BLaER1 treated with 17β-estradiol and CSF1 and Interleukin-3, amounts not matched to agents 10 nM and 100 nM (cell line): ENCODE measurements at regions not wholly inside any gene's neighbourhood (a gene's known extent, or its start where the extent isn't known, plus 50 kb on each side); places are given as distances from the start of the nearest gene placed in this dataset.
"Not testable (repeated sequence)": the region's sequence is repeated elsewhere in the genome, so short reads cannot be mapped to it uniquely, and the experiment has no call there.

Experiments used
- H3K27ac ChIP-seq, 11 experiments: shearing (Covaris generic); formaldehyde crosslinking; 2 replicates each; pipeline ENCODE4 v1.8.1; 2022
- H3K27me3 ChIP-seq, 11 experiments: shearing (Covaris generic); formaldehyde crosslinking; 2 replicates each; pipeline ENCODE4 v1.8.1; 2022
- H3K36me3 ChIP-seq, 11 experiments: shearing (Covaris generic); formaldehyde crosslinking; 2 replicates each; pipeline ENCODE4 v1.8.1; 2022
- H3K4me1 ChIP-seq, 10 experiments: shearing (Covaris generic); formaldehyde crosslinking; 2 replicates each; pipeline ENCODE4 v1.8.1; 2022
- H3K4me2 ChIP-seq, 11 experiments: shearing (Covaris generic); formaldehyde crosslinking; 2 replicates each; pipeline ENCODE4 v1.8.1; 2022
- H3K4me3 ChIP-seq, 10 experiments: shearing (Covaris generic); formaldehyde crosslinking; 2 replicates each; pipeline ENCODE4 v1.8.1; 2022
- H3K9ac ChIP-seq, 11 experiments: shearing (Covaris generic); formaldehyde crosslinking; 2 replicates each; pipeline ENCODE4 v1.8.1; 2022
- H3K9me3 ChIP-seq, 11 experiments: shearing (Covaris generic); formaldehyde crosslinking; replicated peaks in 1 of 11; 2 replicates each; pipeline ENCODE4 v1.8.1; 2022
- H4K20me1 ChIP-seq, 11 experiments: shearing (Covaris generic); formaldehyde crosslinking; 2 replicates each; pipeline ENCODE4 v1.8.1; 2022
- Cebpa-rat ChIP-seq, 11 experiments: shearing (Covaris generic); IDR thresholded peaks; 2 replicates each; pipeline ENCODE4 v1.8.1; 2022

DNA sequence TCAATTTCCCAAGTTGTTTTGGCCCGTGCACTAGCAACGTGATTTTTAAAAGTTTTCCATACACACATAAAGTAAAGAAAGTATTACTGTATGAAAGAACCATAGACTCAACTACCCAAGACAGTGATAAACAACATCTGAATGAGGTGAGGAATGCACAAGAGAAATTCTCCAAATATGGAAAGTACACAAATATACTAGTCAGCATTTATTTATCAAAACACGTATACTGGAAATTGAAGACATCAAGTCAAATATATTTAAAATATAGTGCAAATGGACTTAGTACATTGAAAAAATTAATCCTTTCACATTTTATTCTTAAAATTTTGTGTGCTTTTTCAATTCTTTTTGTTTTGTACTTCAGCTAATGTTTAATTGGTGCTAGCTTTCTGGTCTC is 143.6 kb downstream of the ARL4A start:
- no peaks in the 10 kb centered on the region for H4K20me1 ChIP-seq
- H3K9ac ChIP-seq, result no peak overlapping the region
- no peak overlapping the region for H3K27ac ChIP-seq
- H3K9me3 ChIP-seq, result peaks cover 17 to 26% (median 21%) of the 10 kb centered on the region in 11 experiments
- H3K4me3 ChIP-seq, result no peak overlapping the region
- H3K36me3 ChIP-seq, result no peaks in the 10 kb centered on the region
- no peaks in the 10 kb centered on the region for H3K27me3 ChIP-seq
- no peak overlapping the region for H3K4me2 ChIP-seq
- no peak for TF ChIP-seq Cebpa-rat (IDR thresholded peaks at IDR 0.05)
- no peaks in the 10 kb centered on the region; a peak in 1 of 20 replicates for H3K4me1 ChIP-seq

DNA sequence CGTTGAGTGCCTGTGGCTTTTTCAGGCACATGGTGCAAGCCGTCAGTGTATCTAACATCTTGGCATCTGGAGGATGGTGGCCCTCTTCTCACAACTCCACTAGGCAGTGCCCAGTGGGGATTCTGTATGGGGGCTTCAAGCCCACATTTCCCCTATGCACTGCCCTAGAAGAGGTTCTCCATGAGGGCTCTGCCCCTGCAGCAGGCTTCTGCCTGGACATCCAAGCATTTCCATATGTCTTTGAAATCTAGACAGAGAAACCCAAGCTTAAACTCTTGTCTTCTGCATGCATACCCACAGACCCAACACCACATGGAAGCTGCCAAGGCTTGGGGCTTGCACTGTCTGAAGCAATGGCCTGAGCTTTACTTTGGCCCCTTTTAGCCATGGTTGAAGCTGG is 146.4 kb downstream of the ARL4A start:
- Histone ChIP-seq H4K20me1 (no peaks in the 10 kb centered on the region), H3K4me3 (no peak overlapping the region)
- no peak for TF ChIP-seq Cebpa-rat (IDR thresholded peaks at IDR 0.05)

DNA sequence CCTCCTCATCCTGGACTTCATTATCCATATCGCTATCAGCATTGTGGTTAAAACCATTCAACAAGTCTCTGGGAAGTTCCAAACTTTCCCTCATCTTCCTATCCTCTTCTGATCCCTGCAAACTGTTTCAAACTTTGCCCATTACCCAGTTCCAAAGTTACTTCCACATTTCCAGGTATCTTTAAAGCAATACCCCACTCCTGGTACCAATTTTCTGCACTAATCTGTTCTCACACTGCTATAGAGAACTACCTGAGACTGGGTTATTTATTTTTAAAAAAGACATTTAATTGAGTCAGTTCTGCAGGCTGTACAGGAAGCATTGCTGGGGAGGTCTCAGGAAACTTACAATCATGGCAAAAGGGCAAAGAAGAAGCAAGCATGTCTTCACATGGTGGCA is 147.3 kb downstream of the ARL4A start:
- Histone ChIP-seq H3K4me2 (no peak overlapping the region), H3K27me3 (no peaks in the 10 kb centered on the region), H3K27ac (no peak overlapping the region), H3K4me1 (peaks cover 0 to 5% (median 4%) of the 10 kb centered on the region in 10 experiments; a peak in 14 of 20 replicates), H3K36me3 (no peaks in the 10 kb centered on the region), H4K20me1 (no peaks in the 10 kb centered on the region), H3K9me3 (peaks cover 17 to 26% (median 21%) of the 10 kb centered on the region in 11 experiments), H3K4me3 (no peak overlapping the region), H3K9ac (no peak overlapping the region)
- TF ChIP-seq Cebpa-rat (IDR thresholded peaks at IDR 0.05), result no peak

More for the DNA sequence above, 146.4 kb downstream of the ARL4A start:
- Histone ChIP-seq H3K27me3 (no peaks in the 10 kb centered on the region), H3K4me2 (no peak overlapping the region), H3K9ac (no peak overlapping the region), H3K36me3 (no peaks in the 10 kb centered on the region), H3K9me3 (peaks cover 17 to 26% (median 21%) of the 10 kb centered on the region in 11 experiments), H3K27ac (no peak overlapping the region), H3K4me1 (no peaks in the 10 kb centered on the region)

DNA sequence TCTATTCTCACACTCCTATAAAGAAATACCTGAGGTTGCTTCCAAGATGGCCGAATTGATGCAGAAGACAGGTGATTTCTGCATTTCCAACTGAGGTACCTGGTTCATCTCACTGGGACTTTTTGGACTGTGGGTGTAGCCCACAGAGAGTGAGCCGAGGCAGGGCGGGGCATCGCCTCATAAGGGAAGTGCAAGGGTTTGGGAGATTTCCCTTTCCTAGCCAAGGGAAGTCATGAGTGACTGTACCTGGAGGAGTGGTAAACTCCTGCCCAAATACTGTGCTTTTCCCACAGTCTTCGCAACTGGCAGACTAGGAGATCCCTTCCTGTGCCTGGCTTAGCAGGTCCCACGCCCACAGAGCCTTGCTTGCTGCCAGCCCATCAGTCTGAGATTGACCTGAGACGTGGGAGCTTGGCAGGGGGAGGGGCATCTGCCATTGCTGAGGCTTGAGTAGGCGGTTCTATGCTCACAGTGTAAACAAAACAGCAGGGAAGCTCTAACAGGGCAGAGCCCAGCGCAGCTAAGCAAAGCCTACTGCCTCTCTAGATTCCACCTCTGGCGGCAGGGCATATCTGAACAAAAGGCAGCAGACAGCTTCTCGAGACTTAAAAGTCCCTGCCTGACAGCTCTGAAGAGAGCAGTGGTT is 152.2 kb downstream of the ARL4A start:
- Histone ChIP-seq H3K9ac (no peak overlapping the region), H3K27ac (no peak overlapping the region), H3K4me1 (peaks cover 0 to 15% (median 12%) of the 10 kb centered on the region in 10 experiments; a peak in 14 of 20 replicates), H3K4me3 (no peak overlapping the region), H3K36me3 (no peaks in the 10 kb centered on the region), H4K20me1 (no peaks in the 10 kb centered on the region), H3K9me3 (peaks cover 0 to 10% (median 5%) of the 10 kb centered on the region in 11 experiments; a peak in 18 of 22 replicates), H3K27me3 (no peaks in the 10 kb centered on the region), H3K4me2 (peak overlapping the region in 10 of 11 experiments; percentile 2 to 60 (median 42); a peak in 15 of 22 replicates)
- TF ChIP-seq Cebpa-rat (IDR thresholded peaks at IDR 0.05), result no peak

DNA sequence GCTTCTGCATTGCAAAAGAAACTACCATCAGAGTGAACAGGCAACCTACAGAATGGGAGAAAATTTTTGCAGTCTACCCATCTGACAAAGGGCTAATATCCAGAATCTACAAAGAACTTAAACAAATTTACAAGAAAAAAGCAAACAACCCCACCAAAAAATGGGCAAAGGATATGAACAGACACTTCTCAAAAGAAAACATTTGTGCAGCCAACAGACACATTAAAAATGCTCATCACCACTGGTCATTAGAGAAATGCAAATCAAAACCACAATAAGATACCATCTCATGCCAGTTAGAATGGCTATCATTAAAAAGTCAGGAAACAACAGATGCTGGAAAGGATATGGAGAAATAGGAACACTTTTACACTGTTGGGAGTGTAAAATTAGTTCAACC is 157.3 kb downstream of the ARL4A start:
- H3K36me3 ChIP-seq, H3K4me3 ChIP-seq, H3K4me2 ChIP-seq, H3K9ac ChIP-seq, H3K27me3 ChIP-seq, H4K20me1 ChIP-seq, H3K27ac ChIP-seq: not testable (repeated sequence)
- peaks cover 10 to 28% (median 20%) of the 10 kb centered on the region in 11 experiments; a peak in 21 of 22 replicates for H3K9me3 ChIP-seq
- peaks cover 0 to 12% (median 10%) of the 10 kb centered on the region in 10 experiments; a peak in 14 of 20 replicates for H3K4me1 ChIP-seq

DNA sequence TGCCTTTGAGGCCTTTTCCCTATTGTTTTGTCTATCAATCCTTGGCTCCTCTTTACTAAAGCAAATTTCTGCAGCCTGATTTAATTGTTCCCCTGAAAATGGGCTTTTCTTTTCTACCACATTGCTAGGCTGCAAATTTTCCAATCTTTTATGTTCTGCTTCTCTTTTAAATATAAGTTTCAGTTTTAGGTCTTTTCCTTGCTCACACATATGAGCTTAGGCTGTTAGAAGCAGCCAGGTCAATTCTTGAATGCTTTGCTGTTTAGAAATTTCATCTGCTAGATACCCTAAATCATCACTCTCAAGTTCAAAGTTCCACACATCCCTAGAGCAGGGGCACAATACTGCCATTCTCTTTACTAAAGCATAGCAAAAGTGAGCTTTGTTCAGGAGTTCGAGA is 159.6 kb downstream of the ARL4A start:
- Histone ChIP-seq H3K4me2 (no peak overlapping the region), H3K4me1 (no peaks in the 10 kb centered on the region), H3K36me3 (no peaks in the 10 kb centered on the region), H3K9me3 (peaks cover 10 to 28% (median 20%) of the 10 kb centered on the region in 11 experiments; a peak in 21 of 22 replicates), H3K27ac (no peak overlapping the region), H3K4me3 (no peak overlapping the region), H4K20me1 (no peaks in the 10 kb centered on the region), H3K27me3 (no peaks in the 10 kb centered on the region), H3K9ac (no peak overlapping the region)
- no peak for TF ChIP-seq Cebpa-rat (IDR thresholded peaks at IDR 0.05)

DNA sequence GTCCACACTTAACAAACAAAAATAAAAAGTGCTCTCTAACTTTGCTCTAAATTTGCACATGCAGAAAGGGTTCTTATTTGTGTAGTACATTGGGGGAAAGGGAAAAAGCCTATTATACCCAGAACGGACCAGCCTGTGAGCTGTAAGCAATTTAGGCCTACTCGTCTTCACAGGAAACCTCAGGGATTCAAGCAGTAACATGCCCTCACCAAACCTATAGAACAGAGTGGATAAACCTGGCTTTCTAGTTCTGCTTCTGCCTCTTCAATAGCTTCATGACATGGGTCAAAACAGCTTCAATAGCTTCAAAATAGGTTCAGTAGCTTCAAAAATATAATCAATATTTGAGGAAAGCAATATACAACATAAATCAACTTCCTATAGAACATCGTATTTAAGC is 163.7 kb downstream of the ARL4A start:
- H3K4me3 ChIP-seq, result no peak overlapping the region
- no peak overlapping the region for H3K4me2 ChIP-seq
- no peak for TF ChIP-seq Cebpa-rat (IDR thresholded peaks at IDR 0.05)
- no peaks in the 10 kb centered on the region for H3K4me1 ChIP-seq
- H3K27ac ChIP-seq, result no peak overlapping the region
- H3K36me3 ChIP-seq, result no peaks in the 10 kb centered on the region
- H3K9ac ChIP-seq, result no peak overlapping the region
- H3K27me3 ChIP-seq, result no peaks in the 10 kb centered on the region
- H4K20me1 ChIP-seq, result no peaks in the 10 kb centered on the region
- H3K9me3 ChIP-seq, result peaks cover 9 to 24% (median 12%) of the 10 kb centered on the region in 11 experiments; a peak in 21 of 22 replicates

DNA sequence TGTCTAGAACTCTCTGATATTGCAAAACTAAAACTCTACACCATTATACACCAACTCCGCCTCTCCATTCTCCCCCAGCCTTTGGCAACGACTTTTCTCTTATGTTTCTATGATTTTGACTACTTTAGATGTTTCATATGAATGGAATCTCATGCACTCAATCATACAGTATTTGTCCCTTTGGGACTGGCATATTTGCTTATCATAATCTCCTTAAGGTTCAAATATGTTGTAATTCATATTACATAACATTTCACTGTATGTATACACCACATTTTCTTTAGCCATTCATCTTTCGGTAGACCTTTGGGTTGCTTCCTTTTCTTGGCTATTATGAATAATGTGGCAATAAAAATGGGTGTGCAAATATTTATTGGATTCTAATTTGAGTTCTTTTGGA is 164.4 kb downstream of the ARL4A start:
- H3K27ac ChIP-seq, result no peak overlapping the region
- H3K9me3 ChIP-seq, result peaks cover 2 to 17% (median 5%) of the 10 kb centered on the region in 11 experiments; a peak in 19 of 22 replicates
- H3K36me3 ChIP-seq, result no peaks in the 10 kb centered on the region
- H3K9ac ChIP-seq, result no peak overlapping the region
- H3K4me1 ChIP-seq, result no peaks in the 10 kb centered on the region
- H4K20me1 ChIP-seq, result no peaks in the 10 kb centered on the region
- no peaks in the 10 kb centered on the region for H3K27me3 ChIP-seq
- TF ChIP-seq Cebpa-rat (IDR thresholded peaks at IDR 0.05), result no peak
- no peak overlapping the region for H3K4me2 ChIP-seq
- no peak overlapping the region for H3K4me3 ChIP-seq

DNA sequence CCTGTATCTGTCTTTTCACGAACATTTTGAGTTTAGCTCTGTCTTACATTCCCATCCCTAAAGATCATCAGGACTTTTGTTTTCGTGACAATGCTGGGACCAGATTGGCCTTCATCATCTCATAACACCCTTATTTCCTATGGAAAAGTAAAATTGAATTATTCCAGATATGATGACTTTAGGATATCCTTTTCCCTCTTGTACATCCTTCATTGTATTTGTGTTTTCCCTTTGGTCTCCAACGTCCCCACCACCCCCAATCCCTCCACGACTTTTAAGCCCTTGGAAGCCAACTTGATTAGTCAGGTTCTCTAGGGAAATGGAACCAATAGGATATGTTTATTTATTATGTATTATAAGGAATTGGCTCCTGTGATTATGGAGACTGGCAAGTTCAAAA is 167.6 kb downstream of the ARL4A start:
- no peaks in the 10 kb centered on the region for H3K27me3 ChIP-seq
- H4K20me1 ChIP-seq, result no peaks in the 10 kb centered on the region
- no peak overlapping the region for H3K27ac ChIP-seq
- H3K9ac ChIP-seq, result no peak overlapping the region
- no peaks in the 10 kb centered on the region for H3K4me1 ChIP-seq
- no peaks in the 10 kb centered on the region for H3K36me3 ChIP-seq
- H3K4me3 ChIP-seq, result no peak overlapping the region
- no peak overlapping the region for H3K4me2 ChIP-seq
- H3K9me3 ChIP-seq, result 0 out of 22 replicates have a peak, but pooled peaks cover 0 to 5% (median 0%) of the 10 kb centered on the region in 11 experiments
- no peak for TF ChIP-seq Cebpa-rat (IDR thresholded peaks at IDR 0.05)

DNA sequence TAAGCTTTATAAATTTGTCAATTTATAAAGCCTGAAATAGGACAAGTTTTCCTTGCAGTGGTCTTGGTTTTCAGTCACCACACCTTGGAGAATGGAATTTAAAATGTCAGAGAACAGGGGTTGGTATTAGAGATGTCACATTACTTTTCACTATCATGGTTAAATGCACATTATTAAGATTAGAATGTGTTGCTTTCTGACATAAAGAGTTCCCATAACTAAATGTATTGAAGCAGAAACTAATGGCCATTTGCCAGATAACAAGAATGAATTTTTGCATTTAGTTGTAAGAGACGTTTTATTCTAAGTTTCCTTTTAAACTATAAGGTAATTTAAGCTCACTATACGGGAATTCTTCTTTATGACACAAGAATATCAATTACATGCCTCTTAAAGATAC is 172.3 kb downstream of the ARL4A start:
- no peak for TF ChIP-seq Cebpa-rat (IDR thresholded peaks at IDR 0.05)
- H3K4me1 ChIP-seq, result no peaks in the 10 kb centered on the region
- no peaks in the 10 kb centered on the region for H3K27me3 ChIP-seq
- H3K9me3 ChIP-seq, result no peaks in the 10 kb centered on the region
- H3K36me3 ChIP-seq, result no peaks in the 10 kb centered on the region
- H3K4me3 ChIP-seq, result no peak overlapping the region
- no peaks in the 10 kb centered on the region for H4K20me1 ChIP-seq
- H3K4me2 ChIP-seq, result no peak overlapping the region
- no peak overlapping the region for H3K9ac ChIP-seq
- H3K27ac ChIP-seq, result no peak overlapping the region
